Karpas-422 (cell line): ENCODE measurements at regions not wholly inside any gene's neighbourhood (a gene's known extent, or its start where the extent isn't known, plus 50 kb on each side); places are given as distances from the start of the nearest gene placed in this dataset.

Source experiments
- DNase-seq: peaks from one replicate; pipeline ENCODE4 v3.0.0-alpha.2; 2015
- H2AFZ ChIP-seq: fragments of 200-600 bp; sonication (generic); 2 replicates; pipeline ENCODE4 v1.6.1; 2014; ENCODE audit warnings: antibody characterized with exemption, low read length, mixed read lengths
- H3K27ac ChIP-seq: fragments of 200-600 bp; sonication (generic); 2 replicates; pipeline ENCODE4 v1.5.1; 2014; ENCODE audit warnings: mild to moderate bottlenecking, low read length, moderate library complexity
- H3K27me3 ChIP-seq: fragments of 200-600 bp; sonication (generic); 2 replicates; pipeline ENCODE4 v1.6.1; 2014; ENCODE audit warnings: low read length, mixed read lengths
- H3K36me3 ChIP-seq: fragments of 200-600 bp; sonication (generic); 2 replicates; pipeline ENCODE4 v1.6.1; 2014; ENCODE audit warnings: low read length, mixed read lengths; ENCODE audit not compliant: insufficient read depth
- H3K4me1 ChIP-seq: fragments of 200-600 bp; sonication (generic); 2 replicates; pipeline ENCODE4 v1.6.1; 2014; ENCODE audit warnings: mild to moderate bottlenecking, low read length, mixed read lengths
- H3K4me2 ChIP-seq: fragments of 200-600 bp; sonication (generic); 2 replicates; pipeline ENCODE4 v1.6.1; 2014; ENCODE audit warnings: low read length, low read depth, mild to moderate bottlenecking; ENCODE audit not compliant: poor library complexity, severe bottlenecking
- H3K4me3 ChIP-seq: fragments of 200-600 bp; sonication (generic); 2 replicates; pipeline ENCODE4 v1.5.1; 2014; ENCODE audit warnings: mild to moderate bottlenecking, antibody characterized with exemption, low read length, mixed read lengths
- H3K79me2 ChIP-seq: fragments of 200-600 bp; sonication (generic); 2 replicates; pipeline ENCODE4 v1.6.1; 2014; ENCODE audit warnings: mild to moderate bottlenecking, low read length, mixed read lengths
- H3K9ac ChIP-seq: fragments of 200-600 bp; sonication (generic); 2 replicates; pipeline ENCODE4 v1.6.0; 2014; ENCODE audit warnings: low read length
- H3K9me2 ChIP-seq: fragments of 200-600 bp; sonication (generic), shearing (Covaris generic); replicated peaks from 2 replicates; pipeline ENCODE4 v1.6.0; 2014; ENCODE audit warnings: mild to moderate bottlenecking, low read length, moderate library complexity; ENCODE audit not compliant: insufficient read depth
- H3K9me3 ChIP-seq: fragments of 300-700, 200-600 bp; sonication (generic); 2 replicates; pipeline ENCODE4 v1.6.1; 2014; ENCODE audit warnings: low read length, mixed read lengths
- H4K20me1 ChIP-seq: fragments of 200-600 bp; sonication (generic); 2 replicates; pipeline ENCODE4 v1.6.1; 2014; ENCODE audit warnings: mild to moderate bottlenecking, antibody characterized with exemption, low read length, low read depth; ENCODE audit not compliant: insufficient read depth

DNA sequence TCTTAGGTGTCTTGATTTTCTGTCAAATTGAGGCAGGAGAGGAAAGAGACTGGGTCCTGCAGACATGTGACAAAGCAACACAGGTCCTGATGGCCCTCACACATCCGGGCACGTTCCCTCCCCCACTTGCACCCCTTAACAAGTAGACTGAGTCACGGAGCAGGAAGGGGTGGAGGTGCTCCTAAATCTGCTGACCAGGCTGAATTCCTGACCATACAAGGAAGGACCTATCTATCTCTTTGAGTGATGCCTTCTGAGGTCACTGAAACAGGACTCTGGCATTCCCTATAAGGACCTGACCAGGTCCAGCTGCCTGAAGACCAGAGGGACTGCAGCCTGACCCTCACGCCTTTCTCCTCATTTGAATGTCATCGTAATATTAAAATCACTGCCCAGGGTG is 250.3 kb downstream of the COL4A1 start:
- H3K4me3 ChIP-seq: no peak overlapping the region
- no peak overlapping the region for H3K27ac ChIP-seq
- no peaks in the 10 kb centered on the region for H3K9me2 ChIP-seq
- H3K27me3 ChIP-seq: no peaks in the 10 kb centered on the region
- no peak overlapping the region for H3K4me2 ChIP-seq
- H3K9me3 ChIP-seq: no peaks in the 10 kb centered on the region
- no peak overlapping the region for H2AFZ ChIP-seq
- no peak for DNase-seq
- no peak overlapping the region for H3K9ac ChIP-seq
- H4K20me1 ChIP-seq: no peaks in the 10 kb centered on the region
- H3K4me1 ChIP-seq: no peaks in the 10 kb centered on the region
- no peaks in the 10 kb centered on the region for H3K36me3 ChIP-seq
- H3K79me2 ChIP-seq: no peaks in the 10 kb centered on the region

DNA sequence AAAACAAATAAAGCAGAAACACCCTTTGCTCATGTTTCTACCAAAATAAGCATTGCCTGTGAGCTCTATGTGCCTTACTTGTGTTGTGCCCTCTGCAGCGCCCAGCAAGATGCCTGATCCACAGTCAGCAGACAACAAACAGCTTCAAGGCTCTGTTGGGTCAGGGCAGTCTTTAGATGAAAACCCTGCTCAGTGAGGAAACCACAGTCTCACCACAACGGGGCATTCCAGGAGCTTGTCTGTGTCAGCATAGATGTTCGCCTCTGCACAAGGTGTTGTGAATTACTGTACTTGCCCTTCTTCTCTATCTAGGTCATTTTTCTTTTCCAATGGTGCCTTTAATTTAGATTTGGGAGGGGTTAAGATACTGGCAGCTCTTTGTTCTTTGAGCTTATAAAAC is 251.9 kb downstream of the COL4A1 start:
- DNase-seq: no peak
- Histone ChIP-seq H3K4me1 (no peaks in the 10 kb centered on the region), H2AFZ (no peak overlapping the region), H3K9me3 (no peaks in the 10 kb centered on the region), H3K9ac (no peak overlapping the region), H3K79me2 (no peaks in the 10 kb centered on the region), H4K20me1 (no peaks in the 10 kb centered on the region), H3K4me2 (no peak overlapping the region), H3K27me3 (no peaks in the 10 kb centered on the region), H3K36me3 (no peaks in the 10 kb centered on the region), H3K27ac (no peak overlapping the region), H3K9me2 (no peaks in the 10 kb centered on the region), H3K4me3 (no peak overlapping the region)

DNA sequence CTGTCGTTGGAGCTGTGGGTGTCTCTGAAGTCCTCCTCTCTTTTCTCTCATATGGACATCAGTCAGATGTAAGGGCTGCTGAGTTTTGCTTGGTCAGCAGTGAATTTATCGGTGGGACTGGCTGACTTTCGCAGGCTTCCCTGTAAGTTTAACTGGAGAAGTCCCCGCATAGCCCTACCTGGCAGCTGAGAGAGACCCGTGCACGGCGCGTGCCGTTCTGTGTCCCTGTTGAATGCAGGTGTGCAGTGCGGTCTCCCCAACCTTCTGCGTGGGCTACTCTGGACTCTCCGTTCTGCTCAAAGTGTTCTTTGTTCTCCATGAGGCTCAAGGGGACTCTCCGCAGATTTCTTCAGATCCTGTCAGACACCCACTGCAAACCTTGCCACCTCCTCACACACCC is 252.9 kb downstream of the COL4A1 start:
- Histone ChIP-seq H3K27ac (no peak overlapping the region), H3K9me3 (no peaks in the 10 kb centered on the region), H3K4me1 (no peaks in the 10 kb centered on the region), H3K9ac (no peak overlapping the region), H3K36me3 (no peaks in the 10 kb centered on the region), H2AFZ (no peak overlapping the region), H3K4me2 (no peak overlapping the region), H3K27me3 (no peaks in the 10 kb centered on the region), H4K20me1 (no peaks in the 10 kb centered on the region), H3K4me3 (no peak overlapping the region), H3K9me2 (no peaks in the 10 kb centered on the region), H3K79me2 (no peaks in the 10 kb centered on the region)
- no peak for DNase-seq

GRCh38 chr13:110047496-110047895 is 259.5 kb downstream of the COL4A1 start:
- Histone ChIP-seq H3K27ac (no peak overlapping the region), H3K4me2 (no peak overlapping the region), H2AFZ (no peak overlapping the region), H4K20me1 (no peaks in the 10 kb centered on the region), H3K27me3 (no peaks in the 10 kb centered on the region), H3K4me1 (no peaks in the 10 kb centered on the region), H3K36me3 (no peaks in the 10 kb centered on the region), H3K9me2 (no peaks in the 10 kb centered on the region), H3K9ac (no peak overlapping the region), H3K4me3 (no peak overlapping the region), H3K79me2 (no peaks in the 10 kb centered on the region), H3K9me3 (no peaks in the 10 kb centered on the region)
- no peak for DNase-seq

GRCh38 chr13:110046811-110047210 is 260.1 kb downstream of the COL4A1 start:
- H3K9me2 ChIP-seq: no peaks in the 10 kb centered on the region
- H3K9ac ChIP-seq: no peak overlapping the region
- no peak overlapping the region for H3K4me3 ChIP-seq
- H3K4me2 ChIP-seq: no peak overlapping the region
- no peaks in the 10 kb centered on the region for H3K27me3 ChIP-seq
- no peaks in the 10 kb centered on the region for H3K79me2 ChIP-seq
- H4K20me1 ChIP-seq: no peaks in the 10 kb centered on the region
- H2AFZ ChIP-seq: no peak overlapping the region
- H3K27ac ChIP-seq: no peak overlapping the region
- no peaks in the 10 kb centered on the region for H3K4me1 ChIP-seq
- H3K36me3 ChIP-seq: no peaks in the 10 kb centered on the region
- no peaks in the 10 kb centered on the region for H3K9me3 ChIP-seq
- no peak for DNase-seq

DNA sequence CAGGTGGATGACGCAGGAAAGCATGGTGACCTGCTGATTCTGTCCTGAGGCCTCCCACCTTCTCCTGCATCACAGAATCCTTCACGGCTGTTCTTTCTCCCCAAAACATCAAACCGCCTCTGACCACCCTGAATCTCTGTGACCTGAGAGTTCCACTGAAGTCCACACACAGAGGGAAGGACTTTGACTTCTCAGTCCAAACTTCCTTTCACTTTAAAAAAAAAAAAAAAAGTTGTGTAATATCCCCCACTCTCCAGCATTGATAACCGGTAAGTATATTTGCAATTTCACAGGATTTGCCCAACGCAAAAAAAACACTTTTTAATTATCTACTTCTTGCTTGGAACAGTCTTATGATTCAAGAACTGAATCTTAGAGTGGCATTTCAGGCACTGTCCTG is 259.5 kb upstream of the IRS2 start:
- Histone ChIP-seq H3K4me1 (no peaks in the 10 kb centered on the region), H3K79me2 (no peaks in the 10 kb centered on the region), H3K9me2 (no peaks in the 10 kb centered on the region), H3K9me3 (no peaks in the 10 kb centered on the region), H4K20me1 (no peaks in the 10 kb centered on the region), H3K27me3 (no peaks in the 10 kb centered on the region), H3K4me2 (no peak overlapping the region), H3K4me3 (no peak overlapping the region), H3K9ac (no peak overlapping the region), H2AFZ (no peak overlapping the region), H3K27ac (no peak overlapping the region), H3K36me3 (no peaks in the 10 kb centered on the region)
- no peak for DNase-seq

DNA sequence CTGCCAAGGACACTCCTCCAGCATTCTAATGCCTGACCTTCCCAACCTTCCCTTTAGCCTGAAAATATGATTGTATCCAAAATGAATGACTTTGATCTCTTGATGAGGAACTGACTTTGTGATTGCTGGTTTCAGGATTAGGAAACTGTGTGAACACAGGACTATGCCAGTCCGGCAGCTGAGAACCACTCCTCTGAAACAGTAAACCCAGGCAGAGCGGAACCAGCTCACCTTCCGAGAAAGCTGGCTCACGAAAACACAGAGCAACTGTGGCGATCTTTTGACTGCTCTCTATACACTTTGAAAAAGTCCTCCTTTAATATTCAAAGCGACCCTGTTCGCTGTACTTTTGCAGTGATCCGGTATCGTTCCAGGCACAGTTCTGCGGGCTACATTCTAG is 258.8 kb upstream of the IRS2 start:
- Histone ChIP-seq H3K9me2 (no peaks in the 10 kb centered on the region), H3K27me3 (no peaks in the 10 kb centered on the region), H3K36me3 (no peaks in the 10 kb centered on the region), H3K27ac (no peak overlapping the region), H3K79me2 (no peaks in the 10 kb centered on the region), H2AFZ (no peak overlapping the region), H4K20me1 (no peaks in the 10 kb centered on the region), H3K4me2 (no peak overlapping the region), H3K9me3 (no peaks in the 10 kb centered on the region), H3K4me1 (no peaks in the 10 kb centered on the region), H3K4me3 (no peak overlapping the region), H3K9ac (no peak overlapping the region)
- no peak for DNase-seq

- H3K36me3 ChIP-seq: no peaks in the 10 kb centered on the region
- H3K4me2 ChIP-seq: no peak overlapping the region
- no peaks in the 10 kb centered on the region for H3K79me2 ChIP-seq
- no peaks in the 10 kb centered on the region for H3K27me3 ChIP-seq
- no peaks in the 10 kb centered on the region for H3K9me3 ChIP-seq
- no peak overlapping the region for H2AFZ ChIP-seq
- DNase-seq: no peak
- no peak overlapping the region for H3K4me3 ChIP-seq
- H4K20me1 ChIP-seq: no peaks in the 10 kb centered on the region
- H3K9ac ChIP-seq: no peak overlapping the region
- no peaks in the 10 kb centered on the region for H3K9me2 ChIP-seq
- H3K27ac ChIP-seq: no peak overlapping the region
- H3K4me1 ChIP-seq: no peaks in the 10 kb centered on the region
These were observed 258.2 kb upstream of the IRS2 start for GRCh38 chr13:110044551-110045111.
